ENCODE measurements at regions not wholly inside any gene's neighbourhood (a gene's known extent, or its start where the extent isn't known, plus 50 kb on each side); places are given as distances from the start of the nearest gene placed in this dataset.

- DNase-seq, result no peak
Measured at GRCh38 chr5:122674385-122674784, 100.5 kb upstream of the SNX2 start.

DNA sequence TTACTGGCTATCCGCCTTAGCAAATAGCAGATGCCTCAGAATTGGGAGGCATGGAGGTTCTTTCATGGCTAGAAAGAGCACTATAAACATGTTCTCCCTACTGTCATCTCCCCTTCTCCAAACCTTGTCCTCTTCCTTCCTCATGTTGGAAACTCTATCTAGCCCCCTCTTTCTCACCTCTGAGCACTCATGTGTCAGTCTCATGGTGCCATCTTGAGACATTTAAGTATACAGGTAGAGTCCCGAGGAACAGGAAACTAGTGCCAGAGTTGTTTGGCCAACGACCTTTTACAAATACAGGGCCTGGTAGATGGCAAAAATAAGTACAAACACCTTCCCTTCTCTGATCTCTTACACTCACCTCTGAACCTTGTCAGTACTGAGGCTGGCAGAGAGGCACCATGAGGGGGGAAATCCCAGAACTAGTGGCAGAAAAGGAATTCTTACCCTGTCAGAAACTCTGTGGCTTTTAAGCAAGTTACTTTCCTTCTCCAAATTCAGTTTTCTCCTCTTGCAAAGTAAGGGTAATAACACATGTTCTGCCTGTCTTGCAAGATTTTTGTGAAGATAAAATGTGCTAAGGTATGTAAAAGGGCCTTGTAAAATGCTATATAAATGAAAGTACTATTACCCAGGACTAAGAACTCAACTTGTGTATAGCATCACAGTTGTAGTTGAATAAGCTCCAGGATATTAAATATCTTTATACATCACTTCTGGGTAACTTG is 94.1 kb upstream of the SNX2 start:
- DNase-seq, result no peak

DNA sequence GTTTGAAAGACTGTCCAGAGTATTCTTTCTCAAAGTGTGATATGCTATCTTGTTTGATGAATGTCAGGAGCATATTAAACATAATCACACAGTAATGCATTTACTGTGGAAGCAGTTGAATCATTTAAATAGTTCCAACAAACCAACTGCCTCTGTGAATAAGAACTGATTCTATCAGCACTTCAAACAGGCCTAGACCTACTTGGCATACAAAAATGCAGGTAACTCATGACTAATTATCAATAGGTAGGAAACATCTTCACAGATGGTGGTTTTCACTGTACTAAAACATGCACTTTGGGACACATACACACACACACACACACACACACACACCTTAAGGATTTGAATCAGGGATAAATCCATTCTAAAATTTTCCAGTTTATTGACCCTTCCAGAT is 91.2 kb upstream of the SNX2 start:
- DNase-seq, result no peak

- DNase-seq, result no peak
Measured at GRCh38 chr5:122690266-122690665, 84.6 kb upstream of the SNX2 start.

GRCh38 chr5:122691931-122692330 is 82.9 kb upstream of the SNX2 start:
- DNase-seq, result no peak

GRCh38 chr5:122693963-122694362 is 80.9 kb upstream of the SNX2 start:
- DNase-seq, result no peak

- no peak for DNase-seq
Measured at GRCh38 chr5:122694884-122695283, 80.0 kb upstream of the SNX2 start.

DNA sequence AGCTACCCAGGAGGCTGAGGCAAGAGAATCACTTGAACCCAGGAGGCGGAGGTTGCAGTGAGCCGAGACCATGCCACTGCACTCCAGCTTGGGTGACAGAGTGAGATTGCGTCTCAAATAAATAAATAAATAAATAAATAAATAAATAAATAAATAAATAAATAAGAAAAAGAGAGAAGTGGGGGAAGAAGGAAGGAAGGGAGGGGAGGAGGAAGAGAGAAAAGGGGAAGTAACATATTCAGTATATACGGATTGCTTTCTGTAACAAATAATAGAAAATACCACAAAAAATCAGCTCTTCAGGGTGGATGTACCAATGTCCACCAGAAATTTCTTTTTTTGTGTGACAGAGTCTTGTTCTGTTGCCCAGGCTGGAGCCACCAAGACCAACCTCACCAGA is 78.1 kb upstream of the SNX2 start:
- peak in 1 of 2 donors; percentile 22 for DNase-seq

DNA sequence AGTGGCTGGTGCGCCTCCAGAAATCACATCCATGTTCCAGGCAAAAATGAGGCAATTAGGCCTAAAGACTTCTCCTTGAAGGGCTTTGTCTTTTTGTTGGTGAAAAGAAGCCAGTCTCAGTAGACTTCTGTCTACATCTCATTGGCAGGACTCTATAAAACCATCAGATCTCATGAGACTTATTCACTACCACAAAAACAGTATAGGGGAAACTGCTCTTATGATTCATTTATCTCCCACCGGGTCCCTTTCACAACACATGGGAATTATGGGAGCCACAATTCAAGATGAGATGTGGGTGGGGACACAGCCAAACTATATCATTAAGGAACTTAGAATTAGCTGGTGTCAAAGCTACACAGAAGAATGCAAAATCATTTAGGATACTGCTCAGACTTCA is 77.7 kb upstream of the SNX2 start:
- DNase-seq, result peak; percentile 69 to 96

GRCh38 chr5:122699201-122699600 is 75.7 kb upstream of the SNX2 start:
- no peak for DNase-seq

GRCh38 chr5:122701640-122702523 is 73.0 kb upstream of the SNX2 start:
- peak; percentile 49 to 87 for DNase-seq

DNA sequence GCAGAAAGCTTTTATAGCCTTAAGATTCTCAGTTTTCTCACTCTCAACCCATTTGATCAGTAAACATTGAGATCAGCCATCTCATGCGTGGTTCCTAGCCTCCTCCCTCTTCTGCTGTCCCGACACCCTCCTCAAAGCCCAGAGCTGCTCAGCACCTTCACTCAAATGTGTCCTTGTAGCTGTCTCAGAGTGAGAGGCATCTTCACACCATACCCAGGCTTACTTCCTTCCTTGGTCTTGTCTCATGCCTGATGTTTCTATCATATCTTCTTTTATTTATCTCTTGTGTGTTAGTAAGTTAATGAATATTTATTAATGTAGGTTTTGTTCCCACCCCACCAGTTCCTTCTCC is 72.4 kb upstream of the SNX2 start:
- DNase-seq, result no peak

GRCh38 chr5:122703203-122703602 is 71.7 kb upstream of the SNX2 start:
- DNase-seq, result peak in 1 of 2 donors; percentile 38

DNA sequence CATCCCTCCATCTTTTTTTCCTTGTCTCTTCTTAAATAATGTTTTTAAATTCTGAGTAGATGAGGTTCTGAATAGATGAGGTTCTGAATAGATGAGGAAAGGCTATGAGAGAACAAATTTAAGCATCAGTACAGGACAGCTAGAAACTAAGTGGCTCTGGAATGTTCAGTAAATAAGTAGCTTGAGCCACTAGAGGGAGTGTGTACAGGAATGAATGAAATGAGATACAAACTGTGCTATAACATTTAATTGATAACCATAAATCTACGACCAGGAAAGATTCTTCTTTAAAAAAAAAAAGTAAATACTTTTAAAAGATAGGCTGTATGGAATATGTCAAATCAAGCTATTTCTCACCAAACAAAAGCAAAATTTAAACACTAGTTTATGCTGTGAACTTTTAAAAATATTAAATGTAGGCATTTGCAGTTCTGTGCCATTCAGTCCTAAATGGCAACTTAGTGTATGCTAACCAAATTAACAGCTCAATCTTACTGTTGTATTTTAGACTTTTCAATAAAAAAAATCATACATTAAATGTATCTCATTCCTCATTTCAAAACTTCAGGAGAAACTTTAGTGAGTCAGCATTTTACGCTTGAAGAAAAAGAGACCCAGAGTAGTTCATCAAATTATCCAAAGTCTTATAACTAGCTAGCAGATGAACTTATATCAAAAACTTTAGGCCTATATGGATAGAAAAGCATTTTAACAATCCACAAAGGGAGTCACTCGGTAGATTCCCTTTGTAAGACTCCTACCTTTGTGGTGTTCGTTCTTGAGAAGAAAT is 70.4 kb upstream of the SNX2 start:
- peak; percentile 54 to 74 for DNase-seq

GRCh38 chr5:122705851-122706250 is 69.0 kb upstream of the SNX2 start:
- no peak for DNase-seq

- DNase-seq, result no peak
Measured at GRCh38 chr5:122707796-122708195, 67.1 kb upstream of the SNX2 start.

DNA sequence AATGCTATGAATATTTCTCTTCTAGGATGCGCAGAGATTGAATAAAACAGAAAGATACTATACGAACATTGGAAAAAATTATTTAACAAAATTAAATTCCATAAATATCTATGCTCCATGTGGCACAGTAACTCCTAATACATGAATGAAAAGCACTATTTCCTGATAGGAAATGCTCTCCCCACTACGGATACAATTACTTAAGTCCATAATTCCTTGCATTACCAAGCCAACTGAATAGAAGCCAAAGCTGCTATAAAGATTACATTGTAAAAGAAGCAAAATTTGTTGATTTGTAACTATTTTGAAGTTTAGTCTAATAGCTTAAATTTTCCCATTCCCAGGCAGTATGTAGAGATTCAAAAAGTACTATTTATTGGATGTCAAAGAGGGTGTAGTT is 61.8 kb upstream of the SNX2 start:
- no peak for DNase-seq

- DNase-seq, result peak in 1 of 2 donors; percentile 47
Measured at GRCh38 chr5:122715095-122715494, 59.8 kb upstream of the SNX2 start.

DNA sequence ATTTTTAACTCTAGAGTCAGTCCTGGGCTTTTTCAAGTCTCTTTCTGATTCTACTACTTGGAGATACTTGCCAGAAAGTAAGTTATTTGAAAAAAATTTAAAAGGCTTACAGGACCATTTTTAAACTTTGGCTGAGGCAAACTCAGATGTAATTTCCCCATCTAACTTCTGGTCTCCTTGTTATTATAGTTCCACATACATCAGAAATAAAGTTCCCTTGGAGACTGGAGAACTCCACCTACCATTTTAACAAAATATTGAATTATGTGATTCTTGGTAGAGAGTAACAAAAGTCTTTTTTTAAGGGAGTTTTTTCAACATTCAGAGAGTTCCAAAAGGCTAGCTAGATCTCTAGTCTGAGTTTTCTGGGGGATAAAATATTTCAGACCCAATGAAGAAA is 56.3 kb upstream of the SNX2 start:
- no peak for DNase-seq

GRCh38 chr5:122719991-122720746 is 54.7 kb upstream of the SNX2 start:
- DNase-seq, result peak in 1 of 2 donors; percentile 8

DNA sequence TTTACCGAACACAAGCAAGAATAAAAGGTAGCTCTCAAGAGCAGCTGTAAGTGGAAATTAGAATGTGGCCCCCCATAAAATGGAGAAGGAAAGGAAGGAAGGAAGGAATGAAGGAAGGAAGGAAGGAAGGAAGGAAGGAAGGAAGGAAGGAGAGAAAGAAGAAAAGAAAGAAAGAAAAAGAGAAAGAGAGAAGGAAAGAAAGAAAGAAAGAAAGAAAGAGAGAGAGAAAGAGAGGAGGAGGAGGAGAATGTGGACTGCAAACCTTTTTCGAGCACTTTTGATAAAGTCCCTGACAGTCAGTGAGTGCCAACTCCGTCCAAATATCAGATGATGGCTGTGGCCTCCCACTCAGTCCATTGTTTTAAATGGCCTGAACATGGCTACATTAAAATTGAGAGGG is 53.8 kb upstream of the SNX2 start:
- no peak for DNase-seq

DNA sequence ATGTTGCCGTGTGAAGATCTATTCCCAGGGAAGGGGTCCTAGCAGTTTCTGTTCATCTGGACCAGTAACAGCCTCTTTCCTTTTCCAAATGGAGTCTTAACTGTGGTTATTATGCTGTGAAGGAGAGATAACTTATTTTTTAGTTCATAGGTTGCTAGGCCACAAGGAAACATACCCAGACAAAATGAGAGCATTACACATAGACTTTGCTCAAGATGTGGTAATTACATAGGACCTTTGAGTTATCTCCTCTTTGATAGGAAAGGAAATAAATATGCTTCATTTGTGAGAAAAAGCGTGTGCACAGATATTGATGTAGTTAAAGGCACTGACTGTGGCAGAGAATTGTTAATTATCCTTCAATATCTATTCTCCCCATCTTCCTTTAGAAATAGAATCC is 52.5 kb upstream of the SNX2 start:
- no peak for DNase-seq

All from inflammatory macrophage treated with lipopolysaccharide for 1 hour (primary cell).